Astrocyte of the spinal cord (primary cell): ENCODE measurements at regions not wholly inside any gene's neighbourhood (a gene's known extent, or its start where the extent isn't known, plus 50 kb on each side); places are given as distances from the start of the nearest gene placed in this dataset.

Source experiments
- DNase-seq: peaks from one replicate; pipeline ENCODE4 v3.0.0; 2011; ENCODE audit warnings: low read depth, low spot score
- H3K4me3 ChIP-seq: 2 replicates; pipeline ENCODE4 v1.5.1; 2011; ENCODE audit warnings: low read depth, mild to moderate bottlenecking, low read length, moderate library complexity
- CTCF ChIP-seq: IDR thresholded peaks from 2 replicates; pipeline ENCODE4 v1.5.1; 2012; ENCODE audit warnings: low read depth, mild to moderate bottlenecking, low read length, inconsistent platforms
- in situ Hi-C: cut with HindIII; loops from 2 replicates; pipeline ENCODE4 v1.10.0; 2017; ENCODE audit warnings: low sequenced_read_pairs

GRCh38 chr22:35170716-35171697 lies 86.3 kb upstream of the HMGXB4 start:
- H3K4me3 ChIP-seq, result no peak overlapping the region
- DNase-seq, result no peak
- TF ChIP-seq CTCF, result no peak
- in situ Hi-C loops, result no loop called here

- in situ Hi-C loops, result no loop called here
- no peak for TF ChIP-seq CTCF
- H3K4me3 ChIP-seq, result no peak overlapping the region
- no peak for DNase-seq
Measured at GRCh38 chr22:35172442-35172841, 84.9 kb upstream of the HMGXB4 start.

GRCh38 chr22:35173655-35174054 lies 83.6 kb upstream of the HMGXB4 start:
- in situ Hi-C loops, result no loop called here
- TF ChIP-seq CTCF, result no peak
- DNase-seq, result no peak
- no peak overlapping the region for H3K4me3 ChIP-seq

- H3K4me3 ChIP-seq, result no peak overlapping the region
- DNase-seq, result no peak
- TF ChIP-seq CTCF, result no peak
- in situ Hi-C loops, result no loop called here
Measured at GRCh38 chr22:35174401-35175038, 82.8 kb upstream of the HMGXB4 start.

GRCh38 chr22:35175392-35175791 lies 81.9 kb upstream of the HMGXB4 start:
- no peak for DNase-seq
- no peak for TF ChIP-seq CTCF
- in situ Hi-C loops, result no loop called here
- H3K4me3 ChIP-seq, result no peak overlapping the region

- in situ Hi-C loops, result no loop called here
- no peak for DNase-seq
- no peak overlapping the region for H3K4me3 ChIP-seq
- TF ChIP-seq CTCF, result no peak
Measured at GRCh38 chr22:35177811-35178210, 79.5 kb upstream of the HMGXB4 start.
